DLD1 (cell line): ENCODE measurements at regions not wholly inside any gene's neighbourhood (a gene's known extent, or its start where the extent isn't known, plus 50 kb on each side); places are given as distances from the start of the nearest gene placed in this dataset.

Experiments
- in situ Hi-C: cut with HindIII; loops from 2 replicates; pipeline ENCODE4 v1.10.0; 2017; ENCODE audit warnings: low sequenced_read_pairs

DNA sequence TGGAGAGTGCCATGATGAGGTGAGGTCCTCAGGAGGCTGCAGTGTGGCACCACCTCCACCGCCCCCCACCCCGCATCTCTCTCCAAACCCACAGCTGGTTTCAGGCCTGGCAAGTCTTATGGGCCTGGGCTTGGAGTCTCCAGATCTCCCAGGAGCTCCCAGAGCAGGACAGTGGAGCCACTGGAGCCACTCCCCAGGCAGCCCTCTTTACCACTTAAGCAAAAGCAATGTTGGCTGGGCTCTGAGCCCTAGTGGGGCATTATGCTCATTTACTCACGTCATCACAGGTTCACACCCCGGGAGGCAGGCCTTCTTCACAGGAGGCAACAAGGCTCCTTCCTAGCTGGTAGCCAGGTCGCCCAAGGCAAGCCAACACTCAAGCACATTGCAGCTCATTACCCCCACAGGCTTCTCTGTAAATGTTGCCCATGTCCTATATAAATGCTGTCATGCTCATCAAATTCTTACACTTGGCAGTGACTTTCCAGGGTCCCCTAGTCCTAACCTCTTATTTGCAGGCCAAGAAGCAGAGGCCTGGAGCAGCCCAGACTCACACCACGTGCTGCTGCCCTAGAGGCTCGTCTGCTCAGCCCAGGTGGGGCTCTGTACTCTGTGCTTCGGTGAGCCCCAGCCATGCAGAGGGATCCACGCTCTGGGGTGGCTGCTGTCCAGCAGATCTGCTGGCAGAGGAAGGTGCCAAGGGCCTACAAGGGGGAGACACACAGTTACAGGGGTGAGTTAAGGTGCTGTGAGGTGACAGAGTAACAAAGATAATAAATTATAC, 459.3 kb downstream of the MATN1 start:
- in situ Hi-C loops = no loop called here

DNA sequence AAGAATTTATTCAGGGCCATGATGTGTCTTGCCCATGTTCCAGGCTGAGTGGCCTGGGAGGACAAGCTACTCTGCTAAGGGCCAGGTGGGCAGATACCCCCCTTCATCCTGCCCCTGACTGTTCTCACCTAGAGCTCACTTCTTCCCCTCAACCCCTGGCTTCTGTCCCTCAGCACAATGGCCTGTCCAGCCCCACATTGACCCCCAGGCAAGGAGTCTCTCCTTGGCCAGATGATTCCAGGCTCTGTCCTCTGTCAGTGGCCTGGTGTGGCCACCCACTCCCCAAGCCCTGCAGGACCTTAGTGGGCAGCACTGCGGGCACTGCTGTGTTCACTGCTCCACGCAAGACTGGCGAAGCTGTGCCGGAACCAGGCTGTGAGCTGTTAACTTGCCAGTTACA, 460.0 kb downstream of the MATN1 start:
- in situ Hi-C loops = no loop called here

DNA sequence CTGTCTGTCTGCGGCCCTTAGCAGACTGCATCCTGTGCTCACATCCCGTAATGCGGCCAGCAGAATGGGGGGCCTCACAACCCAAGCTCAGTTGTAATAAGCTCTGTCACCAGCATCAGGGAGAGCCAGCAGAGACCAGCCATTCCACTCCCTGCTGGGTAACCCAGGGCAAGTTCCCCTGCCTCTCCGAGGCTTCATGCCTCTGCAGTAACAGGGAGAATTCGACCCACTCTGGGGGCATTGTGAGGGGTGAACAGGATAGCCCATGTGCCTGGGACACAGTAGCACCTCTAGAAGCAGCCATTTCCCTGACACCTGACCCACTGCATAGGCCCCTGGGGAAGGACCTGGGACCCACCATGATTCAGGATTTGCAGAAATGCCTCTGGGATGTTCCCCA, 461.2 kb downstream of the MATN1 start:
- in situ Hi-C loops = no loop called here

DNA sequence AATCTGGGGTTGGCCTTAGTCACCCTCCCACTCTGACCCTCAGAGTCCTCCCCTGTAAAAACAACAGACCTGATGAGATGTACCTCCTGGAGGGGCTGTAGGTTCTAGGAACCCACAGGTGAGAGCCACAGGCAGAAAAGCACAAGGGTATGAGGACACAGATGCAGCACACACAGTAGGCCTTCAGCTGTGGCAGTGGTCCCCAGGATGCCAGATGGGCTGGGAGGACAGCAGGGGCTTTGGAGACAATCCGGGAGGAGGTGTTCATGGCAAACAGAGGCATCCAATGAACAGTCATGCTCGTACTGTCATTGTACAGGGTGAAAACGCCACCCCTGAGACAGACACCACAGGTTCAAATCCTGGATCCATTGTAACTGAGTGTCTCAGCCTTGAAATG, 463.1 kb downstream of the MATN1 start:
- in situ Hi-C loops = no loop called here

DNA sequence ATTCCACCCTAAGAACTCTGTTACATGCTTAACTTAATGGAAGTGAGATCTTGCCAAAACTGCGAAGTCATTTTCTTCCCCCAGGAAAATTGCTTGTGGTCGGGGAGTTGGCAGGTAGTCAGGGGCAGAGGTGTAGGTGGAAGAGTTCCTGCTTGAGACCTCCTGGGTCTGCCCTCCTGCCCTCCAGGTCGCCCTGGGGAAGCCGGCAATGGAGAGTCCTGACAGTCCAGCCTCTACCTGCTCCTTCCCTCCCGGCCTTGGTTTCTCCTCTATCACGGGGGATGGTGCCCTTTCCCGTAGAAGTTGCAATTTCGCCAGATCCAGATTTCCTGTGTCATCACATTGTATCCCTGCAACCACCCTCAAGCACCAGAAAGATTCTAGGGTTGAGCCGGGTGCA, 463.8 kb downstream of the MATN1 start:
- in situ Hi-C loops = no loop called here

DNA sequence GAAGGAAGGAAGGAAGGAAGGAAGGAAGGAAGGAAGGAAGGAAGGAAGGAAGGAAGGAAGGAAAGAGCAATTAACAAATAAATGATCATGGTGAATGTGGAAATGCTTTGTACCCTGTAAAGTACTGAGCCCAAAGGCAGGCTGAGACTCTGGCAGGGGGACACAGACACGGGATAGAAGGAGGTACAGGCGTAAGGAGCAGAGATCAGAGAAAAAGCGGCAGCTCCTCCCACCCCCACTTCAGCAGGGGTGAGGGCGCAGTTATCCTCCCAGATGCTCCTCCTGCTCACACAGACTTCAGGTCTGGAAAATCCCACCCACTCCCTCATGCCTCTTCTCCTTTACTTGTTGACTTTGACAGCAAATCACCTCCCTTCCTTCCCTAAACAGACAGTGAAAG, 464.5 kb downstream of the MATN1 start:
- in situ Hi-C loops = no loop called here

DNA sequence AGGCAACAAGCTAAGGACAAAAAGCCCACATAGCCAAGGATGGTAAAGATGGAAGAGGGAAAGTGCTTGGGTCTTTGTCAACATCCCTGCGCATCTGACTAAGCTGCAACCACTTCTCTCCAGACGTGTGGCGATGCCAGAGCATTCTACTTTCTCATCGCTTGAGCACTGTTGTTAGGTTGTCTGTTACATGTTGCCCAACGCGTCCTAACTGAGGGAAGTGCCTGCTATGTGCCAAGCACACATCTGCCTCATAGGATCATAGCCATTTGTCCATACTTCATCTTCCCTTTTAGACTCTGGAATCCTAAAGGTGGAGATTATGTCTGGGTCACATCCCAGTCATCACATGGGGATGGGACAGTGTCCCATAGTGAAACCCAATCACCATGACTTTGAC, 464.9 kb downstream of the MATN1 start:
- in situ Hi-C loops = no loop called here

DNA sequence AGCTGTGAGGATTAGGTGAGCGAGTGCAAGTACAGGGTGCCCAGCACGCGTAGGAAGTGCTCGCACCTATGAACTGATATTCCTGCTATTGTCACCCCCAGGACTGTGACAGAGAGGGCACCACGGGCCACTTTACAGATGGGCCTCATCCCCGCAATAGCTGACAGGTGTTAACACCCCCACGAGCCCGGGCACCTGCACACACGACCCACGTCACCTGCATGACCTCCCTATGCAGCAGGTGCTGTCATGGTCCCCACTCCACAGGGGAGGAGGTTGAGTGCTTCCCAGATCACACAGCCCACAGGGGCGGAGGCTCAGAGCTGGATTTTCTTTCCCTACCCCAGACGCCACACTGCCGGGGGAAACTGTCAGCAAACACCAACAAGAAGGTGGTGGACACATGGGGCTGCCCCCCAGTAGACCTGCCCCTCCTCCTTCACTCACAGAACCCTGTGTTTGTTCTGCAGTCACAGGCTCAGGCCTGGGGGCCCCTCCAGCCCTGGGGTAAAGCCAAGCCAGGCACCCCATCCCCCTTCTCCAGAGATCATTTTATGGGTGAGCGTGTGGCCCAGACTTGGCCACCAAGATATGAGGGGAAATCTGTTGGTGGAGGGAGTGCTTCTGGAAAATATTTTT, 465.5 kb downstream of the MATN1 start:
- in situ Hi-C loops = no loop called here

DNA sequence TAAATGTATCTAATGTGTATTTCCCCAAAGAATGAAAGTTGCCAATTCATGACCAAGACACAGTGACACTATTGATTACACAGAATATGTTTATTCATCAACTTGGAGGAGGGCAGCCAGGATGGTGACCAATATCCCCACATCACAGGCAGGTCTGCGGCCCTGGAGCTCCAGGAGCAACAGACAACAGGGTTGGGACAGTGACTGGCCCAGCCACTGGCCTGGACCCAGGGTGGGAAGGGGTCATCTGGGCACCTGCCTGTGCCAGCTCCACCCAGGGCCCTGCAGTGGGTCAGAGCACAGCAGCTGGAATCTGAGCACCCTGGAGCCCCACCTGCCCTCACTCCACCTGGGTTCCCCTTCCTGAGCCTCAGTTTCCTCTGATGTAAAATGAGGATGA, 466.1 kb downstream of the MATN1 start:
- in situ Hi-C loops = no loop called here

DNA sequence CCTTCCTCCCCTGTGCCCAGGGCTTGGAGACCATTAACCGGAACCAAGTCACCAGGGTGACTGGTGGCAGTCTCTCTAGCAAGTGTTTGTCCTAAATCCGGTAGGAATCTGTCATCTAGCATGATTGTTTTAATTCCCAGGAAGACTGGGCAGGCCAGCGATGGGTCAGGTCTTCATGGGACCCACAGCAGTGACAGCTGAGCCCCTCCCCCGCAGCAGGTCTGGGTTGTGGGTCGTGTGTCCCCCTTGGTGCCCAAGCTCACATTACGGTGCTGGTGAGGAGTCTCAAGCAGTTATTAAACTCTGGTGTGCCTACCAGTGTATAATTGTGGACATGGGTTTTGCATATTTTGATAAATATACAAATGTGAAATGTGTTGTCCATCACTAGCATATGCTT, 466.5 kb downstream of the MATN1 start:
- in situ Hi-C loops = no loop called here

DNA sequence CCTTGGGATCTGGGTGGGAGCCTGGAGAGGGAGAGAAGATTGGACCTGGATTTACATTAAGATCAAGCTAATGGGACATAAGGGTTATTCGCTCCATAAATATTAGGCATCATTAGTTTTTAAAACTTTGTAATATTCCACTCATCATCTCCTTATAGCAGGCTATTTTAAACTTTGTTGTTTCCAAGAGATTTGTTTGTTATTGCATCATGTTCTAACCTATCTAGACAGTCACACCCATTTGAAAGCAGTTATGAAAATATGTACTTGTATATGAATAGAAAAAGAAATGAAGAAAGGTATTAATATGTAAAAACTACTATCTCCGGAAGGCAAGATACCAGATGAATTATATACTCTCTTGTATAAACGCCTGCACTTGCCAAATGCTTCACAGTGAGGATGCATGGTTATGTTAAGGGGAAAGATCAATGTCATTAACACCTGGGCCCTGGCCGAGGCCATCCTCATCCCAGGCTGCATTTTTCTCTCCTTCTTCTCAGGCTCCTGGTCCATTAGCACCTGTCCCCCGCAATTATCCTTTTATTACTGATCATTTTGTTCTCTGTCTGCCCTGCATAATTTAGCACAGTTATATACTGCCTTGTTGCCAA, 468.2 kb downstream of the MATN1 start:
- in situ Hi-C loops = no loop called here

DNA sequence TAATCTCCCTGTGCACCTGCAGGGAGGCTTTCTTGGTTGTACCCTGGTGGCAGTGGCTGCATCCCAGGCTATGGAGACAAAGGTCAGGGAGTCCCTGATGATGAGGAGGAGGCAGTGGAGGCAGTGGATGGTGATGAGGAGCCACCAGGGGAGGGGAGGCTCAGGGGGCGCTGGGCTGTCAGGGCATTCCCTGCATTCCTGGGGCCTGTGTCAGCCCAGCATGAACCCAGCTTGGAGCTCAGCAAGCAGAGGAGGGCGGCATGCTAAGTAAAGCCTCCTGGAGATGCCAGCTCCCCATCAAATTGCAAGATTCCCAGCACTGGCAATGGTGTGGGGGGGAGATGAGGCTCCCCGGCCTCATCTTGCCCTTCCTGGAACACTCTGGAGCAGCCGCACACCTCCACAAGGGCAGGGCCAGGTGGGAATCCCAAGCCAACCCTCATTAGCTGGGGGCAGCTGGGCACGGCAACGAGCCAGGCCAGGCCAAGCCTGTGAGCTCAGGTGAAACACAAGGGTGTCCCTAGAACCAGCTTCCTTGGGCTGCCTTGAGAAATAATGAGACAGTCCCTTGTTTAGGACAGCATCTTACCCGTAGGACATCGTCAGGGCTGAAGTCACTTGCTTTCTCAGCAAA, 469.5 kb downstream of the MATN1 start:
- in situ Hi-C loops = no loop called here

DNA sequence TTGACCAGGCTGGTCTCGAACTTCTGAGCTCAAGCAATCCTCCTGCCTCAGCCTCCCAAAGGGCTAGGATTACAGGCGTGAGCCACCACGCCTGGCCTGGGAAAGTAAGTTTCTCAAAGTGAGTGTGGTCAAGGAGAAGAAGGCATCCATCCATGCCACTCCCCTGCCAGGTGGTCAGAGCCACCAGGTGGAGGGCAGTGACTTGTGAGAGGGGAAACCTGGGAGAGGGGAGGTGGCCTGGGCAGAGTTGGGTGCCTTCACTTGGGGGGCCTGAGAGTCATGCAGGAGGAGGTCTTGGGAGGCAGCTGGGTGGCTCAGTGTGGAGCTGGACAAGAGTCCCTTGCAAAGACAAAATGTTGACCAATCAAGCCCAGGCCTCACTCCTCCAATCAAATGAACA, 470.0 kb downstream of the MATN1 start:
- in situ Hi-C loops = no loop called here

DNA sequence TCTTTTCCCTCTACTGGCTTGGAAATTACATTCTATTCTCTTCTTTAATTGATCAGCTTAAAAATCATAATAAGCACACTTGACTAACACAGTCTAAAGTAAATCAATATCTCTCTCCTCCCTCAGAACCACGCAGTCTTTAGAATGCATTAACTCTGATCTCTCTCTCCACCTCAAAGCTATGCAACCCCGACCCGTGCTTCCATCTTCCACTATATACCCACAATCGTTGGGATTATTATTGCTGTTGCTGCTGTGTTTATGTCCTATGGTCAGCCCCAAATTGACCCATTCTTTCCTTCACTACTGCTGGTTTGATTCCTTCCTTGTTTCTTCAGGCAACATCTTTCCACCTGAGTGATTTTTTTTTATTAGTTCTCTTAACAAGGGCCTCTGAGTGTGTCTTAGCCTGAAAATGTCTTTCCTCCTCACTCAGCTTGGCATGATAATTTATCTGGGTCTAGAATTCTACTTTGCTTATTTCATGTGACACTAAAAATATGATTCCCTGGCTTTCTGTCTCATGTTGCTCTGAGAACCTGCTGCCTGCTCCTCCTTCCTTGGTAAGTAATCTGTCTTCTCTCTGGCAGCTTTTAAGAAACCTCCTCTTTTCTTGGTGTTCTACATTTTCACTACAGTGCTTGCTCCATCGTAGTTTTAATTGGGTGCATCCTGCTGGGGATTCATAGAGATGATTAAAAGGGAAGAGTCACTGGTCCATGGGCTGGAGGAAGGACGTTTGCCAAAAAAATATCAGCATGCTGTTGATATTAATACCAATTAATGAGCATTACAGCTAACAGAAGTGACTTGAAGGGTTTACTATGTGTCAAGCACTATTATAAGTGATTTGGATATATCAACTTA, 472.2 kb downstream of the MATN1 start:
- in situ Hi-C loops = no loop called here

DNA sequence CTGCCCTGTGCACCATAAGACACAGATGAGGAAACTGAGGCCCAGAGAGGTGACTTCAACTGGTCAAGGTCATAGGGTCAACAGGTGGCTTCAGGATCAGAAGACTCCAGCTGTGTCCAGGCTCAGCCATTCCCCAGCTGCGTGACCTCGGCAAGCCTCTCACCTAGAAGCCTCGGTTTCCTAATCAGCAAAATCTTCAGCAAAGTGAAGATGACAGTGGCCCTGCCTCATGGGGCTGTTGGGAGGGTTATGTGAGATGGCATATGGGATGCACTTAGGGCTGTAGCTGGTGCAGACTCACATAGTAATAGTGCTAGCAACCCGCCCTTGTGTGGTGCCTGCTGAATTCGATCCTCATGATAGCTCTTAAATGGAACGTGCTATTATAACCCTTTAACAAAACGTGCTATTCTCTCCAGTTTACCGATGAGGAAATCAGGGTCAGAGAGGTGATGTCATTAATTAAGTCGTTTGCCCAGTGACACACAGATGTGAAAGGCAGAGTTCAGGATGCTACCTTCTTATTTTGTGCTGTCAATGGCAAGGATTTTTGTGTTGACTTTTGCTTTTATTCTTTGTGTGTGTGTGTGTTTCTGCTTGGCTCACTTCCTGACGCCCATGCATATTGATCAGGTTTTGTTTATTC, 472.9 kb downstream of the MATN1 start:
- in situ Hi-C loops = no loop called here

DNA sequence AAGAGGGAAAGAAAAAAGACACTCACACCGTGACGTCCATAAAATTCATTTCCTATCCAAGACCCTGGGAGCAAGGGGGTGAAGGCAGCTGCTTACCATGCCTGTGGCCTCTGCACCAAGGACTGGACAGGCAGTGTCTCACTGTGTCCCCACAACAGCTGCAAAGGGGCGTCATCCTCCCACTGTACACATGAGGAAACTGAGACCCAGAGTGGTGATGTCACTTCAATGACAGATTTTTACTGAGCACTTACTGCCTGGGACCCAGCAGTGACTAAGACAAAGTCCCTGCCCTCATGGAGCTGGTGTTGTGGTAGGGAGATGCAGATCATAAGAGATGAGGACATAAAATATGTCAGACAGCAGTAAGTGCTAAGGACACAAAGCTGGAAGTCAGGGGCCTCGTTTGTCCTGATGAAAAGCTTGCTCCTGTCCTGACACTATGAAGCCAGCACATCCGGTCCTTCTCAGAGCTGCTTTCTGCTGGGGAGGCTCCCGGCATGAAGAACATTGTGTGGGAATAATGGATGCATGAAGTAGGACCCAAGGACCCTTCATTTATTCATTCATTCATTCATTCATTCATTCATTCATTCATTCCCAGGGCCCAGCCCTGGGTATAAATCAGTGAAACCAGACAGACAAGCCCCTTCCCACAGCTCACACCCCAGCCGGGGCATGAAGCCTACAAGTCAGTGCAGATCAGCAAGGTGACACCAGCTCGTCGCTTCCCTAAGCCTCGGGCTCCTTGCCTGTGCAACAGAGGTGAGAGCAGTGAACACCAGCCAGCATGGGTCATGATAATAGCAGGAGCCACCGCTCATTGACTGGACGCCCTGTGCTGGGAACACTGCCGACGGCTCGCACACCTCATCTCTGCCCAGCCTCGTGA, 473.7 kb downstream of the MATN1 start:
- in situ Hi-C loops = no loop called here

DNA sequence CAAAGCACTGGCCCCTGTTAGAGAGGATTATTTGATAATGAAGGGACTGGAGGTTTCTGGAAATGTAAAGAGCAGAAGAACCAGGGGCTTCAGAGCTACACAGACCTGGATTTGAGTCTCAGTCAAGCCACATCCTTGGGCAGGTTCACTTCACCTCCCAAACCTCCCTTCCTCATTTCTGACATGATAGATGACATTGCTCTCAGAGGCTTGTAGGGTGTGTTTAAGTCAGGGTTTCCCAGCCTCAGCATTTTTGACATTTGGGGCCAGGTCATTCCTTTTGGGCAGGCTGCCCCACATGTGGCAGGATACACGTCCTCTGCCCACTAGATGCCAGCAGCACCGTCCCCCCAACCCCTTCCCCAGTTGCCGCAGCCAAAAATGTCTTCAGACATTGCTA, 474.6 kb downstream of the MATN1 start:
- in situ Hi-C loops = no loop called here

DNA sequence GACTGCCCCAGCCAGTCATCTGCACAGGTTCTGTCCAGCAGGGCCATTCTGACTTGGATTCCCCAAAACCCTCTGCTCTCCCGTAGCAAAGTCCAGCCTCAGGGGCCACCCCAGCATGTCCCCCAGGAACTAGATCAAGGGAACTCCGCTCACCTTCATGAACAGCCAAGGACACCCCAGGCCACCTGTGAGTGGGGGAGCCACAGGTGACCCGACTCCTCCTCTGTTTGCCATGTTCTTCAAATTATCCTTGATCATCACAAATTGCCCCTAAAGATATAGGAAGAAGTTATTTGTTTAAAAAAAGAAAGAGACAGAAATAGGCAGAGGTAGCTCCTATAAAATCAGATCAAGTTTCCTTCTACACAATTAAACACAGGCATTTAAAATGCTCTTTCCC, 475.0 kb downstream of the MATN1 start:
- in situ Hi-C loops = no loop called here

DNA sequence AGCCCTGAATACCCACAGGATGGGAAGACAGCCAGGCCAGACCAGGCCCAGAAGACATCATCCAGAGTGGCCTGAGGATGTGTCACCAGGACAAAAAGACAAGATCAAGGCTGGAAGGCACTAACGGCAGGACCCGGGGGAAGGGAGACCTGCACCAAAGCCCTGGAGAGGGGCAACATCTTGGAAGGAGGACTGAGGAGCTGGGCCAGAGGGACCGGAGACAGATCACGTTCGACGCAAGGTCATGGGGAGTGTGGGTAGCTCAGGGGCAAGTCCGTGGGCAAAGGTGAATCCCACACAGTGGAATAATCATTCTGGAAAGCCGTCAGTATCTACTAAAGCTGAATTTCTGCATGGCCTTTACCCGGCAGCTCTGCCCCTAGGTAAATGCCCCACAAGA, 478.6 kb downstream of the MATN1 start:
- in situ Hi-C loops = no loop called here
